A673 (cell line): ENCODE measurements at regions not wholly inside any gene's neighbourhood (a gene's known extent, or its start where the extent isn't known, plus 50 kb on each side); places are given as distances from the start of the nearest gene placed in this dataset.

Experiments used
- CTCF ChIP-seq: fragments of 300-800, 200-600 bp; sonication (generic); conservative IDR thresholded peaks from 2 replicates; pipeline ENCODE4 v1.5.1; 2017; ENCODE audit warnings: low read depth, mild to moderate bottlenecking, antibody characterized with exemption, low read length, moderate library complexity, mixed read lengths
- EZH2 ChIP-seq: fragments of 200-600 bp; sonication (generic); IDR thresholded peaks from 2 replicates; pipeline ENCODE4 v1.6.1; 2017; ENCODE audit warnings: borderline replicate concordance, low read depth, mild to moderate bottlenecking, mixed read lengths, antibody characterized with exemption, low read length; ENCODE audit not compliant: poor library complexity, severe bottlenecking

GRCh38 chr20:60789399-60789798 lies 462.7 kb upstream of the CDH4 start:
- no peak for TF ChIP-seq CTCF
- no peak for TF ChIP-seq EZH2
